ENCODE measurements at regions not wholly inside any gene's neighbourhood (a gene's known extent, or its start where the extent isn't known, plus 50 kb on each side); places are given as distances from the start of the nearest gene placed in this dataset.
"Not testable (repeated sequence)": the region's sequence is repeated elsewhere in the genome, so short reads cannot be mapped to it uniquely, and the experiment has no call there.

- no peak for DNase-seq (ENCODE audit: low read depth)
Measured at GRCh38 chr10:30197186-30197585, 137.8 kb upstream of the JCAD start.

- DNase-seq (ENCODE audit: low read depth), result not testable (repeated sequence)
Measured at GRCh38 chr10:30196559-30196958, 137.2 kb upstream of the JCAD start.

- DNase-seq (ENCODE audit: low read depth), result no peak
Measured at GRCh38 chr10:30192846-30193608, 133.6 kb upstream of the JCAD start.

- no peak for DNase-seq (ENCODE audit: low read depth)
Measured at GRCh38 chr10:30190577-30191552, 131.5 kb upstream of the JCAD start.

GRCh38 chr10:30189238-30189580 is 129.8 kb upstream of the JCAD start:
- no peak for DNase-seq (ENCODE audit: low read depth)

GRCh38 chr10:30188556-30189237 is 129.3 kb upstream of the JCAD start:
- no peak for DNase-seq (ENCODE audit: low read depth)

- no peak for DNase-seq (ENCODE audit: low read depth)
Measured at GRCh38 chr10:30188101-30188500, 128.7 kb upstream of the JCAD start.

- DNase-seq (ENCODE audit: low read depth), result no peak
Measured at GRCh38 chr10:30187010-30187409, 127.6 kb upstream of the JCAD start.

GRCh38 chr10:30186371-30186875 is 127.0 kb upstream of the JCAD start:
- no peak for DNase-seq (ENCODE audit: low read depth)

- DNase-seq (ENCODE audit: low read depth), result peak; percentile 27
Measured at GRCh38 chr10:30185916-30186315, 126.5 kb upstream of the JCAD start.

- DNase-seq (ENCODE audit: low read depth), result no peak
Measured at GRCh38 chr10:30185341-30185740, 126.0 kb upstream of the JCAD start.

GRCh38 chr10:30184397-30185033 is 125.1 kb upstream of the JCAD start:
- DNase-seq (ENCODE audit: low read depth), result no peak

GRCh38 chr10:30183055-30183402 is 123.6 kb upstream of the JCAD start:
- no peak for DNase-seq (ENCODE audit: low read depth)

- peak; percentile 38 for DNase-seq (ENCODE audit: low read depth)
Measured at GRCh38 chr10:30182191-30183054, 123.0 kb upstream of the JCAD start.

- DNase-seq (ENCODE audit: low read depth), result no peak
Measured at GRCh38 chr10:30178356-30178964, 119.1 kb upstream of the JCAD start.

GRCh38 chr10:30176776-30177533 is 117.6 kb upstream of the JCAD start:
- DNase-seq (ENCODE audit: low read depth), result no peak

GRCh38 chr10:30176182-30176581 is 116.8 kb upstream of the JCAD start:
- no peak for DNase-seq (ENCODE audit: low read depth)

GRCh38 chr10:30172673-30173072 is 113.3 kb upstream of the JCAD start:
- DNase-seq (ENCODE audit: low read depth), result no peak

GRCh38 chr10:30172091-30172490 is 112.7 kb upstream of the JCAD start:
- no peak for DNase-seq (ENCODE audit: low read depth)

- DNase-seq (ENCODE audit: low read depth), result no peak
Measured at GRCh38 chr10:30171601-30172000, 112.2 kb upstream of the JCAD start.
